ENCODE measurements at regions not wholly inside any gene's neighbourhood (a gene's known extent, or its start where the extent isn't known, plus 50 kb on each side); places are given as distances from the start of the nearest gene placed in this dataset.
"Not testable (repeated sequence)": the region's sequence is repeated elsewhere in the genome, so short reads cannot be mapped to it uniquely, and the experiment has no call there.

DNA sequence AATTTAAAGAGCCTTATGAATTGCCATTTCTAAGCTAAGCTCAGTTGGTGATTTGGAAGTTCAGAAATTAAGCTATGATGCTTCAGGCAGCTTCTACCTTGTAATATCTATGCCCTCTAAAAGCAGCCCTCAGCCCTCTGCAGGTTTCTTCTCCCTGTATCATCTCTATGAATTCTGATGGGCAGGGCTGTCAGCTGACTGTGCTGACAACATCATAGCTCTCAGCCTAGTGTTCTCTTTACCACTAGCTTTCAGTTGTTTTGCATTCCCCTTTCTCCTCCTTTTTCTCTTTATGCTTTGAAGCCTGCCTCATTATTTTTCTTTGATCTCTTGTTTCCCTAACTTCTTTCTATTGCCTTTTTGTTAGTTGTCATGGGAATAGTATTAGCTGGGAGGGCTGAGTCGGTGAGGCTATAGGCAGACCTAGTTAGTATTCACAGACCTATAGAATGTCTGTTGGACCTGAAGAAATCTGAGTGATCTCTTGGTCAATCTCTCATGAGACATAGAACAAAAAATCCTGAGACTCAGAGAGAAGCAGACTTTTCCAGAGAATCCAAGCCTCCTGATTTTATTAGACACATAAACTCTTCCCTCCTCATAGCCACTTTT is 535.4 kb downstream of the RAB38 start:
- H3K27me3 ChIP-seq: no peaks in the 10 kb centered on the region
- TF ChIP-seq POLR2A (IDR thresholded peaks at IDR 0.05): no peak
- TF ChIP-seq, protein P1, sequence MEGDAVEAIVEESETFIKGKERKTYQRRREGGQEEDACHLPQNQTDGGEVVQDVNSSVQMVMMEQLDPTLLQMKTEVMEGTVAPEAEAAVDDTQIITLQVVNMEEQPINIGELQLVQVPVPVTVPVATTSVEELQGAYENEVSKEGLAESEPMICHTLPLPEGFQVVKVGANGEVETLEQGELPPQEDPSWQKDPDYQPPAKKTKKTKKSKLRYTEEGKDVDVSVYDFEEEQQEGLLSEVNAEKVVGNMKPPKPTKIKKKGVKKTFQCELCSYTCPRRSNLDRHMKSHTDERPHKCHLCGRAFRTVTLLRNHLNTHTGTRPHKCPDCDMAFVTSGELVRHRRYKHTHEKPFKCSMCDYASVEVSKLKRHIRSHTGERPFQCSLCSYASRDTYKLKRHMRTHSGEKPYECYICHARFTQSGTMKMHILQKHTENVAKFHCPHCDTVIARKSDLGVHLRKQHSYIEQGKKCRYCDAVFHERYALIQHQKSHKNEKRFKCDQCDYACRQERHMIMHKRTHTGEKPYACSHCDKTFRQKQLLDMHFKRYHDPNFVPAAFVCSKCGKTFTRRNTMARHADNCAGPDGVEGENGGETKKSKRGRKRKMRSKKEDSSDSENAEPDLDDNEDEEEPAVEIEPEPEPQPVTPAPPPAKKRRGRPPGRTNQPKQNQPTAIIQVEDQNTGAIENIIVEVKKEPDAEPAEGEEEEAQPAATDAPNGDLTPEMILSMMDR (IDR thresholded peaks at IDR 0.05): no peak
- no peak overlapping the region for H3K4me3 ChIP-seq
- no peak for DNase-seq
- no peaks in the 10 kb centered on the region for H3K4me1 ChIP-seq
- H3K27ac ChIP-seq: no peak overlapping the region
- no peaks in the 10 kb centered on the region for H3K9me3 ChIP-seq
- H3K36me3 ChIP-seq: no peaks in the 10 kb centered on the region

DNA sequence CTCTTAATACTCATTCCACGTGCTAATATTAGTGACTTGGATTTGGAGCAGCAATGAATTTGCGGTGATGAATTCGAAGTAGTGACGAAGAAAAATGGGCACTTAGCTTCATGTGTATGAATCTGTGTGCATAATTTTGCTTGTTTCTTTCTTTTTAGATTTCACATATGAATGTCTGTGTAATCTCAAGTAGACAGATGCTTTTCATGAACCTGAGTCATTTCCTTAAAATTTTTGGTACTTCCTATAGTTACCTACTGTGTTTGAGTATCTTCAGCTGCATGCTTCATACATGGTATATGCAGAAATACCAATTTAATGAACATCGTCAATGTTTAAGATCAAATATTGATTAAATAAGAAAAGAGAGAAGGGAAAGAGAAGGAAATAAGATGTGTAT is 540.2 kb downstream of the RAB38 start:
- Histone ChIP-seq H3K4me3 (no peak overlapping the region), H3K9me3 (no peaks in the 10 kb centered on the region), H3K4me1 (no peaks in the 10 kb centered on the region), H3K36me3 (no peaks in the 10 kb centered on the region), H3K27ac (no peak overlapping the region), H3K27me3 (no peaks in the 10 kb centered on the region)
- no peak for DNase-seq
- no peak for TF ChIP-seq POLR2A (IDR thresholded peaks at IDR 0.05)
- TF ChIP-seq, protein P1 (IDR thresholded peaks at IDR 0.05): no peak

DNA sequence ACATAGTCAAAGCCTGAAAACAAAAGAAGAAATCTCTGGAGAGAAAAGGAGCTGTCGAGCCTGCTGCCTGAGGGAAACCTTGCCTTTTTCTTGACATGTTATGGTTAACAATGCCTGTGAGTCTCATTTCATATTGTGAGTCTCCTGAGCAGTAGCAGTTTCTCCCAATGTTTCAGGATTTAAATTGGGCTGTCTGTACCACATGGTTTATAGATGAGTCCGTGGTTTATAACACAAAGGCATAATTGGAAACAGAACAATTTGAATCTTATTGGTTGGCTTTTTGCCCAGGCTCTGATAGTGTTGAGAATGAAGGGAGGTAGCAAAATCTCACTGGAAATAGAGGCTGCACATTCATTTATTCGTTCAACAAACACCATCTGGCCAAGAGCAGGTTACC is 540.9 kb downstream of the RAB38 start:
- no peak overlapping the region for H3K4me3 ChIP-seq
- H3K27me3 ChIP-seq: no peaks in the 10 kb centered on the region
- H3K36me3 ChIP-seq: no peaks in the 10 kb centered on the region
- no peak for DNase-seq
- H3K9me3 ChIP-seq: no peaks in the 10 kb centered on the region
- H3K4me1 ChIP-seq: no peaks in the 10 kb centered on the region
- TF ChIP-seq, protein P1 (IDR thresholded peaks at IDR 0.05): no peak
- no peak for TF ChIP-seq POLR2A (IDR thresholded peaks at IDR 0.05)
- no peak overlapping the region for H3K27ac ChIP-seq

DNA sequence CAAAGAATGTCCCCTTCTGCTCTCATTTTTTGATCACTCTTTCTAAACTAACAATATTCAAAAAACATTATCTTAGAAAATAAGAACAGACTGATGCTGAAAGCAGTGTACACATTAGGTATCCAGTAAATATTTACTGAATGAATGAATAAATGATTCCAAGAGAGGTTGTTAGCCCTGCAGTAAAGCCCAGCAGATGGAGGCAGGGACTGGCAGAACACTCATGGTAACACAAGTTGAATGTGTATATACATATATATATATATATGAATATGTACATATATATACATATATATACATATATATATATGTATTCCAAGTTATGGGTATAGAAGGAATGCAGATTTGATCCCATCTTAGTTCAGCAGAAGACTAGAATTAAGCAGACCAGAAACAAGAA is 546.3 kb downstream of the RAB38 start:
- no peak for DNase-seq
- H3K4me3 ChIP-seq: no peak overlapping the region
- no peak overlapping the region for H3K27ac ChIP-seq
- no peaks in the 10 kb centered on the region for H3K9me3 ChIP-seq
- no peaks in the 10 kb centered on the region for H3K36me3 ChIP-seq
- no peaks in the 10 kb centered on the region for H3K27me3 ChIP-seq
- no peaks in the 10 kb centered on the region for H3K4me1 ChIP-seq
- no peak for TF ChIP-seq POLR2A (IDR thresholded peaks at IDR 0.05)
- TF ChIP-seq, protein P1 (IDR thresholded peaks at IDR 0.05): no peak

DNA sequence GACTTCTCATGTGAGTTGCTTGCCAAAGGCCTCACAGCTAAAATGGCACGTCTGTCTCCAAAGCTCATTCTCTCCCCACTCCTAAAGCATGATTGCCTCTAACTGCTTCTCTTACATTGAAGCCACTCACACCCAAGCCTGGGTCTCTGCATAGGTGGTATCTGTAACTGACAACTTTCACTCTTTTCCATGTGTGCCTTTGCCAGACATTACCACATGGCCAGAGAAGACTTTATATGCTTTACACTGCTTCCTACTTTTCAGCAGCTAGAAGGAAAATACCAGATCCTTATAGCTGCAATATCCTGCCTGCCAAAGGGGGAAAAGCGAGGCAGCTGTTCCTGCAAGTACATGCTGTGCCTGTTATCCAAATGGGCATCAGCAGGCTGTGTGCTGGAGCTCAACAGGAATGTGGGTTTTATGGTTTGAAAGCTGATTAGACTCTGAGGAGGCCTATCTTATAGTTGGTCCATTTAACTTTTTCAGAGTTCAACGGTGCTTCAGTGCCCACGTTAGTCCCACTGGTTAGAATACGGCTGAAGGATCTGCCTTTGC is 547.1 kb downstream of the RAB38 start:
- Histone ChIP-seq H3K36me3 (no peaks in the 10 kb centered on the region), H3K27me3 (no peaks in the 10 kb centered on the region), H3K9me3 (no peaks in the 10 kb centered on the region), H3K27ac (no peak overlapping the region), H3K4me1 (no peaks in the 10 kb centered on the region), H3K4me3 (no peak overlapping the region)
- no peak for TF ChIP-seq POLR2A (IDR thresholded peaks at IDR 0.05)
- TF ChIP-seq, protein P1 (IDR thresholded peaks at IDR 0.05): no peak
- no peak for DNase-seq

DNA sequence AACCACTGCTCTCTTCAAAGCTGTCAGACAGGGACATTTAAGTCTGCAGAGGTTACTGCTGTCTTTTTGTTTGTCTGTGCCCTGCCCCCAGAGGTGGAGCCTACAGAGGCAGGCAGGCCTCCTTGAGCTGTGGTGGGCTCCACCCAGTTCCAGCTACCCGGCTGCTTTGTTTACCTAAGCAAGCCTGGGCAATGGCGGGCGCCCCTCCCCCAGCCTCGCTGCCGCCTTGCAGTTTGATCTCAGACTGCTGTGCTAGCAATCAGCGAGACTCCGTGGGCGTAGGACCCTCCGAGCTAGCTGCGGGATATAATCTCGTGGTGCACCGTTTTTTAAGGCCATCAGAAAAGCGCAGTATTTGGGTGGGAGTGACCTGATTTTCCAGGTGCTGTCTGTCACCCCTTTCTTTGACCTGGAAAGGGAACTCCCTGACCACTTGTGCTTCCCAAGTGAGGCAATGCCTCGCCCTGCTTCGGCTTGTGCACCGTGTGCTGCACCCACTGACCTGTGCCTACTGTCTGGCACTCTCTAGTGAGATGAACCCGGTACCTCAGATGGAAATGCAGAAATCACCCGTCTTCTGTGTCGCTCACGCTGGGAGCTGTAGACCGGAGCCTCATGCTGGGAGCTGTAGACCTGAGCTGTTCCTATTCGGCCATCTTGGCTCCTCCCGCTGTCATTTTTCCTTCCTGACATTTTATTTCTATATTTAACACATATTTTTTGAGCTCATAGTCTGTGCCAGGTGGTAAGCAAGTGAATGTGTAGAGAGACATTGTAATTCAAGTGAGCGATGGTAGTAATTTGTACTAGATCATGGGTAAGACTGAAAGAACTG is 551.5 kb downstream of the RAB38 start:
- not testable (repeated sequence) for H3K9me3 ChIP-seq, H3K27ac ChIP-seq, H3K27me3 ChIP-seq, H3K36me3 ChIP-seq, H3K4me3 ChIP-seq, DNase-seq, H3K4me1 ChIP-seq

All from Peyer's patch (tissue), 4 donors.